ENCODE measurements at regions not wholly inside any gene's neighbourhood (a gene's known extent, or its start where the extent isn't known, plus 50 kb on each side); places are given as distances from the start of the nearest gene placed in this dataset.

- TF ChIP-seq CTCF (conservative IDR thresholded peaks at IDR 0.05; ENCODE audit: low read depth, low read length) (no peak), EZH2 (IDR thresholded peaks at IDR 0.05; ENCODE audit: borderline replicate concordance, low read depth, low read length, poor library complexity, severe bottlenecking) (peak; percentile 22)
Measured at GRCh38 chr17:68196394-68197090, 51.3 kb upstream of the AMZ2 start.
